WTC11 (cell line): ENCODE measurements at regions not wholly inside any gene's neighbourhood (a gene's known extent, or its start where the extent isn't known, plus 50 kb on each side); places are given as distances from the start of the nearest gene placed in this dataset.

ENCODE experiments used
- ATAC-seq: fragments of 200-7000 bp; cut with Tn5 transposase; 2 replicates; pipeline ENCODE4 v1.10.0; 2021; ENCODE audit warnings: mild to moderate bottlenecking, moderate library complexity
- CTCF ChIA-PET: fragments of 300-600 bp; sonication (Branson Sonifier 250); formaldehyde crosslinking; loops from one replicate; lab custom pipeline; 2021; ENCODE audit warnings: antibody characterized with exemption; lab: Charles Lee
- POLR2A ChIA-PET: fragments of 350-600 bp; sonication (Branson Sonifier 250); formaldehyde crosslinking; loops from one replicate; lab custom pipeline; 2021; ENCODE audit warnings: antibody characterized with exemption; lab: Charles Lee
- DNase-seq: peaks from one replicate; pipeline ENCODE4 v3.0.0; 2021; ENCODE audit warnings: low spot score
- H3K27ac Mint-ChIP-seq: 2 replicates; pipeline ENCODE4 v1.8.0; 2021; ENCODE audit warnings: mixed read lengths
- H3K27me3 Mint-ChIP-seq: 2 replicates; pipeline ENCODE4 v1.8.0; 2021; ENCODE audit warnings: low read depth, mild to moderate bottlenecking, moderate library complexity, mixed read lengths
- H3K36me3 Mint-ChIP-seq: 2 replicates; pipeline ENCODE4 v1.8.0; 2021; ENCODE audit warnings: mixed read lengths
- H3K4me1 Mint-ChIP-seq: 2 replicates; pipeline ENCODE4 v1.8.0; 2022; ENCODE audit warnings: mixed read lengths
- H3K4me3 Mint-ChIP-seq: 2 replicates; pipeline ENCODE4 v1.8.0; 2021; ENCODE audit warnings: mild to moderate bottlenecking, moderate library complexity, mixed read lengths
- H3K9me3 Mint-ChIP-seq: 2 replicates; pipeline ENCODE4 v1.8.0; 2021; ENCODE audit warnings: mixed read lengths
- AFF4 ChIP-seq: sonication (generic); formaldehyde crosslinking; IDR thresholded peaks from 2 replicates; pipeline ENCODE4 v1.8.1; 2023; ENCODE audit warnings: mild to moderate bottlenecking, missing genetic modification reagents, borderline replicate concordance
- ATF2 ChIP-seq: sonication (generic); formaldehyde crosslinking; IDR thresholded peaks from 2 replicates; pipeline ENCODE4 v1.8.1; 2022; ENCODE audit warnings: low read depth, missing genetic modification reagents, borderline replicate concordance
- CDX4 ChIP-seq: fragments of 250-450 bp; sonication (Bioruptor Pico); IDR thresholded peaks from 2 replicates; pipeline ENCODE4 v1.9.0; 2021; ENCODE audit warnings: moderate library complexity, mild to moderate bottlenecking, inconsistent platforms, borderline replicate concordance
- CREM ChIP-seq: sonication (generic); formaldehyde crosslinking; IDR thresholded peaks from 2 replicates; pipeline ENCODE4 v1.8.1; 2022; ENCODE audit warnings: mild to moderate bottlenecking, missing genetic modification reagents, moderate library complexity
- ELF4 ChIP-seq: sonication (generic); formaldehyde crosslinking; IDR thresholded peaks from 2 replicates; pipeline ENCODE4 v1.8.1; 2022; ENCODE audit warnings: low read depth, mild to moderate bottlenecking, moderate library complexity, missing genetic modification reagents
- FOXK1 ChIP-seq: sonication (generic); formaldehyde crosslinking; IDR thresholded peaks from 2 replicates; pipeline ENCODE4 v1.8.0; 2022; ENCODE audit warnings: mild to moderate bottlenecking, moderate library complexity, missing genetic modification reagents
- GTF2I ChIP-seq: fragments of 250-450 bp; sonication (Bioruptor Pico); conservative IDR thresholded peaks from 2 replicates; pipeline ENCODE4 v1.4.0; 2021; ENCODE audit warnings: mild to moderate bottlenecking
- IRF2 ChIP-seq: sonication (generic); formaldehyde crosslinking; IDR thresholded peaks from 2 replicates; pipeline ENCODE4 v1.8.0; 2022; ENCODE audit warnings: low read depth, missing genetic modification reagents, borderline replicate concordance
- JAZF1 ChIP-seq: fragments of 250-450 bp; sonication (Bioruptor Pico); IDR thresholded peaks from 2 replicates; pipeline ENCODE4 v1.9.0; 2021; ENCODE audit warnings: moderate library complexity, mild to moderate bottlenecking, inconsistent platforms
- KAT7 ChIP-seq: sonication (generic); formaldehyde crosslinking; IDR thresholded peaks from 2 replicates; pipeline ENCODE4 v1.8.1; 2023; ENCODE audit warnings: missing genetic modification reagents, mild to moderate bottlenecking, borderline replicate concordance
- MLX ChIP-seq: sonication (generic); formaldehyde crosslinking; IDR thresholded peaks from 2 replicates; pipeline ENCODE4 v1.8.1; 2023; ENCODE audit warnings: mild to moderate bottlenecking, missing genetic modification reagents, moderate library complexity
- NFYB ChIP-seq: sonication (generic); formaldehyde crosslinking; conservative IDR thresholded peaks from 2 replicates; pipeline ENCODE4 v1.8.0; 2022; ENCODE audit warnings: low read depth, missing genetic modification reagents
- OVOL2 ChIP-seq: fragments of 250-450 bp; sonication (Bioruptor Pico); IDR thresholded peaks from 2 replicates; pipeline ENCODE4 v1.9.0; 2021; ENCODE audit warnings: mild to moderate bottlenecking, borderline replicate concordance
- SP1 ChIP-seq: sonication (generic); formaldehyde crosslinking; conservative IDR thresholded peaks from 2 replicates; pipeline ENCODE4 v1.8.1; 2022; ENCODE audit warnings: missing genetic modification reagents
- USF2 ChIP-seq: sonication (generic); formaldehyde crosslinking; IDR thresholded peaks from 2 replicates; pipeline ENCODE4 v1.8.1; 2023; ENCODE audit warnings: mild to moderate bottlenecking, missing genetic modification reagents, moderate library complexity
- ZNF232 ChIP-seq: sonication (generic); formaldehyde crosslinking; IDR thresholded peaks from 2 replicates; pipeline ENCODE4 v1.8.0; 2022; ENCODE audit warnings: mild to moderate bottlenecking, missing genetic modification reagents
- ZNF671 ChIP-seq: fragments of 250-450 bp; sonication (Bioruptor Pico); IDR thresholded peaks from 2 replicates; pipeline ENCODE4 v1.8.0; 2021; ENCODE audit warnings: mild to moderate bottlenecking
- ZSCAN18 ChIP-seq: fragments of 250-450 bp; sonication (Bioruptor Pico); IDR thresholded peaks from 2 replicates; pipeline ENCODE4 v2.1.2; 2022; ENCODE audit warnings: mild to moderate bottlenecking, moderate library complexity

GRCh38 chr4:169909479-169909878, 116.7 kb downstream of the MFAP3L start:
- H3K4me1 Mint-ChIP-seq = peaks cover 20% of the 10 kb centered on the region
- H3K27ac Mint-ChIP-seq = no peak overlapping the region
- TF ChIP-seq ZNF671 (CRISPR knock-in tag) (no peak), FOXK1 (CRISPR knock-in tag) (no peak), NFYB (CRISPR knock-in tag) (no peak), GTF2I (CRISPR knock-in tag) (no peak), CDX4 (CRISPR knock-in tag) (no peak)

GRCh38 chr4:169907705-169908104, 118.5 kb downstream of the MFAP3L start:
- CTCF ChIA-PET = no interaction called here
- no peaks in the 10 kb centered on the region for H3K27me3 Mint-ChIP-seq
- H3K36me3 Mint-ChIP-seq = no peaks in the 10 kb centered on the region

More at GRCh38 chr4:169909479-169909878, 116.7 kb downstream of the MFAP3L start:
- no peaks in the 10 kb centered on the region for H3K27me3 Mint-ChIP-seq
- H3K36me3 Mint-ChIP-seq = peaks cover 10% of the 10 kb centered on the region
- CTCF ChIA-PET = no interaction called here
- H3K4me3 Mint-ChIP-seq = no peak overlapping the region
- H3K9me3 Mint-ChIP-seq = peaks cover 15% of the 10 kb centered on the region
- POLR2A ChIA-PET = no interaction called here
- ATAC-seq = peak; percentile 24; the same call in 1 of the 2 replicates
- DNase-seq = no peak

GRCh38 chr4:169906821-169907220, 119.4 kb downstream of the MFAP3L start:
- peaks cover 6% of the 10 kb centered on the region for H3K9me3 Mint-ChIP-seq
- H3K27ac Mint-ChIP-seq = no peak overlapping the region
- no peaks in the 10 kb centered on the region for H3K27me3 Mint-ChIP-seq
- H3K4me1 Mint-ChIP-seq = peaks cover 15% of the 10 kb centered on the region
- no peak overlapping the region for H3K4me3 Mint-ChIP-seq
- CTCF ChIA-PET = no interaction called here
- POLR2A ChIA-PET = no interaction called here
- no peak for ATAC-seq
- no peaks in the 10 kb centered on the region for H3K36me3 Mint-ChIP-seq
- no peak for DNase-seq
- no peak for TF ChIP-seq ZNF232 (CRISPR knock-in tag)
- TF ChIP-seq IRF2 (CRISPR knock-in tag) = no peak
- no peak for TF ChIP-seq JAZF1 (CRISPR knock-in tag)
- no peak for TF ChIP-seq CREM
- no peak for TF ChIP-seq AFF4 (CRISPR knock-in tag)
- TF ChIP-seq SP1 (CRISPR knock-in tag) = no peak
- TF ChIP-seq MLX (CRISPR knock-in tag) = no peak
- no peak for TF ChIP-seq ZSCAN18 (CRISPR knock-in tag)
- no peak for TF ChIP-seq KAT7 (CRISPR knock-in tag)
- TF ChIP-seq CDX4 (CRISPR knock-in tag) = no peak
- no peak for TF ChIP-seq ELF4 (CRISPR knock-in tag)
- no peak for TF ChIP-seq USF2 (CRISPR knock-in tag)
- TF ChIP-seq OVOL2 (CRISPR knock-in tag) = no peak

More at GRCh38 chr4:169907705-169908104, 118.5 kb downstream of the MFAP3L start:
- DNase-seq = no peak
- H3K27ac Mint-ChIP-seq = no peak overlapping the region
- no peak for ATAC-seq
- H3K4me3 Mint-ChIP-seq = no peak overlapping the region
- peaks cover 6% of the 10 kb centered on the region for H3K9me3 Mint-ChIP-seq
- TF ChIP-seq ATF2 = no peak
- TF ChIP-seq ZNF232 (CRISPR knock-in tag) = no peak
- POLR2A ChIA-PET = interaction anchor here (1.4 kb wide), 1 partner anchor 119 kb away, joined by 5 read pairs; the partner anchor contains the start of gene MFAP3L
- H3K4me1 Mint-ChIP-seq = peaks cover 18% of the 10 kb centered on the region
